Choroid plexus epithelial cell (primary cell): ENCODE measurements at regions not wholly inside any gene's neighbourhood (a gene's known extent, or its start where the extent isn't known, plus 50 kb on each side); places are given as distances from the start of the nearest gene placed in this dataset.

Experiments
- DNase-seq: peaks from one replicate; pipeline ENCODE4 v3.0.0-alpha.2; 2010; ENCODE audit warnings: low read depth
- H3K4me3 ChIP-seq: 2 replicates; pipeline ENCODE4 v1.5.1; 2011; ENCODE audit warnings: low read depth, mild to moderate bottlenecking, control low read depth, low read length, moderate library complexity
- TF ChIP-seq, protein P1 (sequence below): conservative IDR thresholded peaks from 2 replicates; pipeline ENCODE4 v1.5.1; 2011; ENCODE audit warnings: low read depth, mild to moderate bottlenecking, control low read depth, inconsistent platforms, low read length, moderate library complexity

DNA sequence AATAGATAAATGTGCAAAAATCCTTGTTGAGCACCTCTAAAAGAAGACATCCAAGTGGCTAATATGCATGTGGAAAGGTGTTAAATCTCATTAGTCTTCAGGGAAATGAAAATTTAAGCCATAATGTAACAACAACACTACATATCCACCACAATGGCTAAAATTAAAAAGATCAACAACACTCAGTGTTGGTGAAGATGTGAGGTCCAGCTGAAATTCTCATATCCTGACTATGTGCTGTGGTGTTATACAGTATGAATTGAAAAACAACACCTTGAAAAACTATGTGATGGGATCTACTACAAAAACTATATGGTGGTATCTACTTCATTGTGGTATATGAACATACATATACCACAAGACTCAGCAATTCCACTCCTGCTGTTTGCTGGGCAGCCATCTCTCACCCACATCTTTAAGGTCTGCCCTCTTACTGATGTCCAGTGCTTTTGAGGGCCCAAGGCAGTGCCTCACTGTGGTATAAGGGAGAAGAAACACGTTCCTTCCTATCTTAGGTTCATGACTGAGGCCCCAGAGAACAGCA lies 146.4 kb downstream of the CD83 start:
- TF ChIP-seq, protein P1, sequence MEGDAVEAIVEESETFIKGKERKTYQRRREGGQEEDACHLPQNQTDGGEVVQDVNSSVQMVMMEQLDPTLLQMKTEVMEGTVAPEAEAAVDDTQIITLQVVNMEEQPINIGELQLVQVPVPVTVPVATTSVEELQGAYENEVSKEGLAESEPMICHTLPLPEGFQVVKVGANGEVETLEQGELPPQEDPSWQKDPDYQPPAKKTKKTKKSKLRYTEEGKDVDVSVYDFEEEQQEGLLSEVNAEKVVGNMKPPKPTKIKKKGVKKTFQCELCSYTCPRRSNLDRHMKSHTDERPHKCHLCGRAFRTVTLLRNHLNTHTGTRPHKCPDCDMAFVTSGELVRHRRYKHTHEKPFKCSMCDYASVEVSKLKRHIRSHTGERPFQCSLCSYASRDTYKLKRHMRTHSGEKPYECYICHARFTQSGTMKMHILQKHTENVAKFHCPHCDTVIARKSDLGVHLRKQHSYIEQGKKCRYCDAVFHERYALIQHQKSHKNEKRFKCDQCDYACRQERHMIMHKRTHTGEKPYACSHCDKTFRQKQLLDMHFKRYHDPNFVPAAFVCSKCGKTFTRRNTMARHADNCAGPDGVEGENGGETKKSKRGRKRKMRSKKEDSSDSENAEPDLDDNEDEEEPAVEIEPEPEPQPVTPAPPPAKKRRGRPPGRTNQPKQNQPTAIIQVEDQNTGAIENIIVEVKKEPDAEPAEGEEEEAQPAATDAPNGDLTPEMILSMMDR: no peak
- no peak overlapping the region for H3K4me3 ChIP-seq
- no peak for DNase-seq

DNA sequence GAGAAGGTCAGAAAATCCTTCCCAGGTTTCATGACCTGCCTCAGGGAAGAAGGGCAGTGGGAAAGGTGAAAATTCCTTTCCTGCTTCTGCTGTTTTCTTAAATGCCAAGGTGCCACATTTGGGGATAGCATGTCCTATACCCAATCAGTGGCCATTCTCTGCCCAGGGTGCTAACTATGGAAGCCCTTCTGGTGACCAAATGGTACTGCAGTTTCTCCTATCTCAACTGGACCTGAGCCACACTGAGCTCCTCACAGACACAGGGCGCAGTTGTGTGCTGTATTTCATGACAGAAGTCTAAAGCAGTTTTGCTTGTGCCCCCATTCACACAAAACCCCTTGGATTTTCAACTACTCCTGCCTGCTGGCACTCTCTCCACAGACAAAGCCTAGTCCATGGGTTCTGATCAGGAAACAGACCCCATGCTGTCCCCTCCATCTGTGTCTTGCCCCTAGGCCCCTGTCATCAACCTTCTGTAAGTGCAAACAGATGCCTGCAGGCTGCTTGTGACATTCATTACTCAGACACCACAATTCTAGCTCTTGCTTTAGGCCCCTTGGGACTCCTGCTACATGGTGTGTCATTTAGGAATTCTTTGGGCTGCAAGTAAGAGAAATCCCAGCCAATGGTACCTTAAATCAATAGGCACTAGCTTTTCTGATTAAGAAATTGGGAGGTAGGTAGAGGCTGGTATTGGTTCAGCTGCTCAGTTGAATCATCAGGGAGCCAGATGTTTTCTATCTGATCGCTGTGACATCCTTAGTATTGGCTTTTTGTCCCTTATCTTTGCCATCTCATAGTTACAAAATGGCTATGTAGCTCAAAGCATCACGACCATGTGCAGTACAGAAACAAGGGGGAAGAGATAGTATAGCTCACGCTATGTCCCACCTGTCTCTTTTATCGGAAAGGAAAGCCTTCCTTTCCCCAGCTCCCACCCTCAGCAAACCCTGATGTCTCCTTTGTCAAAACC lies 147.8 kb downstream of the CD83 start:
- TF ChIP-seq, protein P1: no peak
- H3K4me3 ChIP-seq: no peak overlapping the region
- no peak for DNase-seq

DNA sequence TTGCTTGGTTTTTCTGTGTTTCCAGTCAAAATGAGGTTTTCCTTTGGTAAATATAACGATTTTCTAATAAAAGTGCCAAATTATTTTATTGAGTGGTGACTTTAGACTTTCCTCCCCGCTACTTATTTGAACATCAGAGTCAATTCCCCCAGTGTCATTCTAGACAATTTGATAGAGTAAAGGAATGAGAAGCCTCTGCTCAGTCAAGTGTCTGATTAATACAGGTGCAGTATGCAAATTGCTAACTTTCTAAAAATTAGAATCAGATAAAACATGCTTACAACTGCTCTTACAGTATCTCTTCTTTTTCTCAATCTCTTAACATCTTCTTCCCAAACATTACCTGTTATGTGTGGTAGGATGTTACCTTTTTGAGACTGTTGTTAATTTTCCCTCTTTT lies 148.7 kb downstream of the CD83 start:
- TF ChIP-seq, protein P1: no peak
- no peak for DNase-seq
- no peak overlapping the region for H3K4me3 ChIP-seq

DNA sequence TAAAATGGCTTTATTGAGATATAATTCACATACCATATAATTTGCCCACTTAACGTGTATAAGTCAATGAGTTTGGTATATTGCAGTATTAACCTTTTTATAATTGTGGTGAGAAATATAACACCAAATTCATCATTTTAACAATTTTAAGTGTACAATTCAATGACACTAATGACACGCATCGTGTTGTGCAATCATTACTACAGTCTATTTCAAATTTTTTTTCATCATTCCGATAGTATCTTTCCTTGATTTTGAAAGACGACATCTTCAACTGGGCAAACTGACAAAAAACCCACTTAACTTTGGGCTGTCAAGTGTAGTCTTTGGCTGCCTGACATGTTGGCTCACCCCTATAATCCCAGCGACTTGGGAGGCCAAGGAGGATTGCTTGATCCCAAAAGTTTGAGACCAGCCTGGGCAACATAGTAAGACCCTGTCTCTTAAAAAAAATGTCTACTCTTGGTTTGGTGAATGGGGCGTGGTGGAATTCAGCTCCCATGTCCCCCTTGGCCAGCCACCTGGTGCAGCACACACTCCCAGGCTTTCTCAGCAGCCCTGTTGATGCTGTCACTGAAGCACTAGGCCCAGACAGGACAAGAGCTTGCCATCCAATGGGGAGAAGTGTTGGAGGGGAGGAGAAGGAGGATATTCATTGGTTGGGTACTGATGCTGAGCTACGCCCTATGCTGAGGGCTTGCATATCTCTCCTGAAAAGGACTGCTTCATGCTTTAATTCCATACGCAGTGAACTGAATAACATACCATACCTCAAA lies 150.5 kb downstream of the CD83 start:
- DNase-seq: no peak
- TF ChIP-seq, protein P1: no peak
- H3K4me3 ChIP-seq: no peak overlapping the region

DNA sequence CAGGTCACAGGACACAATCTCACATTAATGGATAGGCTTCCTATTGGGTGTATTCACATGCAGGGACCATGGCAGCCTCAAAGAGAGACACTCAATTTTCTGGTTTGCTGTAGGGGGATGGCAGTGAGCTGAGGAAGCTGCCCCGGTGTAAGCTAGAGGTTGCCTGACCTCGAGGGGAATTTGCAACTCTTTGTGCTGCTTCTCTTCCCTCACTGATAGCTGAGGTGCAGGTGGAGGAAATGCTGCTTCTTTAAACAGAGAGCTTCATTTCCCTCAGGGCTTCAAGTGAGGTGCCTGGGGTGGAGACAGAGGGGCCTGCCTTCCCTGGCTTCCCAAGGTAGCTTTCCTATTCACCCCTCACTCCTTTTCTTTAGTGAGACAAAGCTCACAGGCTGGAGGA lies 151.9 kb downstream of the CD83 start:
- no peak for DNase-seq
- TF ChIP-seq, protein P1: no peak
- H3K4me3 ChIP-seq: no peak overlapping the region

DNA sequence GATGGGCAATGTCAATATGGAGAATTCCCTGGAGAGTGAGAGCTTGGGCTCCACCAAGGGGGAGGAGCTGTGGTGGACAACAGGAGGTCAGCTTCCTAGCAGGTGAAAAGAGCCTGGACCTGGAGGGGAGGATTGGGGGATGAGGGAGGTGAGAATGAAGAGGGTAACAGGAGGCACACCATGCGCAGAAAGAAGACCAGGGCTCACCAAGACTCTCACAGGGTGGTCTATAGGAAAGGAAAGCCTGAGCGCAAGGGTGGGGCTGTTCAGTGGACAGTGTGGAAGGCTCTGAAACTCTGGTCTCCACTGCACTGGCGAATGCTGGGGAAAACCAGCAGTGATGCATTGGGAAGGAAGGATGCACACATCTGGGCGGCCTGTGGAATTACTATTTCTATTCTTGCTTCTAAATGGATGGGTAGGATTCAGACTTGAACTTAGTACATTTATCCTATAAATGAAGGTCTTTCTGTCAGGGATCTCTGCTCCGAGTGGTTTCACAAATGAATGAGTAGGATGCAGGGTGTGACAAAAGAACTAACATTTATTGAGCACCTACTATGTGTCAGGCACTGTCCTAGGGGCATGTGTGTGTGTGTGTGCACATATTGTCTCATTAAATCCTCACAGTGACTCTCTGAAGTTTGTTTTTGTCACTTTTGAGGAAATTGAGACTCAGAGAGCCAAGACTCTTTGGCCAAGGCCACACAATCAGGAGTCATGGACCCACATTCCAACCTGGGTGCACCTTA lies 152.7 kb downstream of the CD83 start:
- TF ChIP-seq, protein P1: no peak
- H3K4me3 ChIP-seq: no peak overlapping the region
- DNase-seq: no peak
